Fibroblast of villous mesenchyme (primary cell): ENCODE measurements at regions not wholly inside any gene's neighbourhood (a gene's known extent, or its start where the extent isn't known, plus 50 kb on each side); places are given as distances from the start of the nearest gene placed in this dataset.

Experiments used
- DNase-seq: peaks from one replicate; pipeline ENCODE4 v3.0.0-alpha.2; 2010; ENCODE audit warnings: low read depth
- H3K4me3 ChIP-seq: 2 replicates; pipeline ENCODE4 v1.5.1; 2011; ENCODE audit warnings: low read depth, mild to moderate bottlenecking, low read length
- CTCF ChIP-seq: IDR thresholded peaks from 2 replicates; pipeline ENCODE4 v1.5.1; 2012; ENCODE audit warnings: low read depth, mild to moderate bottlenecking, low read length; ENCODE audit not compliant: insufficient read depth

GRCh38 chr5:42036379-42036778 lies 111.3 kb downstream of the FBXO4 start:
- H3K4me3 ChIP-seq: no peak overlapping the region
- DNase-seq: no peak

GRCh38 chr5:42037379-42037932 lies 112.4 kb downstream of the FBXO4 start:
- no peak for TF ChIP-seq CTCF
- no peak for DNase-seq
- H3K4me3 ChIP-seq: no peak overlapping the region

More at GRCh38 chr5:42036379-42036778, 111.3 kb downstream of the FBXO4 start:
- TF ChIP-seq CTCF: no peak

GRCh38 chr5:42043400-42043799 lies 118.3 kb downstream of the FBXO4 start:
- no peak for TF ChIP-seq CTCF
- H3K4me3 ChIP-seq: no peak overlapping the region
- no peak for DNase-seq

- peak; percentile 40 for DNase-seq
- TF ChIP-seq CTCF: peak; percentile 85
- H3K4me3 ChIP-seq: no peak overlapping the region
Measured at GRCh38 chr5:42057254-42057690, 132.2 kb downstream of the FBXO4 start.

GRCh38 chr5:42059291-42059690 lies 134.2 kb downstream of the FBXO4 start:
- no peak for DNase-seq
- H3K4me3 ChIP-seq: no peak overlapping the region
- no peak for TF ChIP-seq CTCF

- no peak for TF ChIP-seq CTCF
- DNase-seq: no peak
- no peak overlapping the region for H3K4me3 ChIP-seq
Measured at GRCh38 chr5:42059778-42060464, 134.8 kb downstream of the FBXO4 start.
